Stimulated activated CD4-positive, alpha-beta T cell treated with anti-CD3 and anti-CD28 coated beads, TNF-alpha, amount 100 ng/mL, for 48 hours (primary cell): ENCODE measurements at regions not wholly inside any gene's neighbourhood (a gene's known extent, or its start where the extent isn't known, plus 50 kb on each side); places are given as distances from the start of the nearest gene placed in this dataset.
"Not testable (repeated sequence)": the region's sequence is repeated elsewhere in the genome, so short reads cannot be mapped to it uniquely, and the experiment has no call there.

Experiments used
- DNase-seq, 3 donors: peaks; one replicate each; pipeline ENCODE4 v3.0.0-alpha.2; 2020; ENCODE audit warnings: low read depth in 3 of 3

DNA sequence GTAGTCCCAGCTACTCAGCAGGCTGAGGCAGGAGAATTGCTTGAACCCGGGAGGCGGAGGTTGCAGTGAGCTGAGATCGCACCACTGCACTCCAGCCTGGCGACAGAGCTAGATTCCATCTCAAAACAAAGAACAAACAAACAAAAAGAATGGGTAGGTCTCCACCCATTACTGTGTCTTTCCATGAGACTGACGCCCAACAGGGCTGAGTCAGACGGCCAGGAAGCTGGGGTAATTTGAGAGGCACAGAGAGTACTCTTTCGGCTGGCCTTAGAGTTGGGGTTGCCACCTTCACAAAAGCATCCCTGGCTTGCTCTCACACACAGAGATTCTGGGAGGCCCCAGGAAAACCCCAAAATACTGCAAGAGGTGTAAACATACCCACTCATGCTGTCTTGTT, 72.0 kb upstream of the DHRSX start:
- no peak for DNase-seq

DNA sequence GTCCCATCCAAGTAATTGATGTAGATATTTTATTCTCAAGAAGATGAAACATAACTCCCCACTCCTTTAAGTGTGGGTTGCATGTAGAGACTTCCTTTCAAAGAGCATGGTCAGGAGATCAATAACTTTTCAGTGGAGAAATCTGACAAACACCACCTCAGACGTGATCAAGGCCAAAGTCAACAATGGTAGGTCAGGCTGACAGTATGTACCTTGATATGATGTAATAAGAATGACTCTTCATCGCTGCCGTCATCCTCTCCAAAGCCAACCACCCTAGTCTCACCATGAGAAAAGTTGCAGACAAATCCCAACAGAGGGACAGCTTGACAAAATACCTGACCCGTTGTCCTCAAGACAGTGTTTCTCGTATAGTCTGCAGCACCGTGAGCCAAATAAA, 67.3 kb upstream of the DHRSX start:
- DNase-seq: no peak

- DNase-seq: no peak
Measured at GRCh38 chrX:2566055-2566454, 65.3 kb upstream of the DHRSX start.

- DNase-seq: no peak
Measured at GRCh38 chrX:2561456-2561855, 60.7 kb upstream of the DHRSX start.

DNA sequence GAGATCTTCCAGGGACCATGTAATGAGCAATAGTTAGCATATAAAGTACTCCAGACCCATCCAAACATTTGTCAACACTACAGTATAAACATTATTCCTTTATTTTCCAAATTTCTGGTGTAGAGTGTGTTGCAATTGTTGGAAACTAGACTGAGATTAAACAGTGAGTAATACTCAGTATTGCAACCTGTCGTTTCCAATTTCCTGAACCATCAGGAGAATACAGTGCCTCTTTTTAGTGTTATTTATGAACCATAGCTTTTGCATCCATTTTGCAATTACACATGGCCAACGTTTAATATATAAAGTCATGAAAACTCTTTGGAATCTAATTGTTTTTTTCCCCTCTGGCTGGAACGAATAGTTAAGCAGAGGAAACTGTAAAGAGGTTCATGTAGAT, 58.3 kb upstream of the DHRSX start:
- DNase-seq: no peak

- no peak for DNase-seq
Measured at GRCh38 chrX:2554891-2555290, 54.1 kb upstream of the DHRSX start.

GRCh38 chrX:2554066-2554465, 53.3 kb upstream of the DHRSX start:
- not testable (repeated sequence) for DNase-seq

GRCh38 chrX:2552621-2553201, 51.9 kb upstream of the DHRSX start:
- no peak for DNase-seq

DNA sequence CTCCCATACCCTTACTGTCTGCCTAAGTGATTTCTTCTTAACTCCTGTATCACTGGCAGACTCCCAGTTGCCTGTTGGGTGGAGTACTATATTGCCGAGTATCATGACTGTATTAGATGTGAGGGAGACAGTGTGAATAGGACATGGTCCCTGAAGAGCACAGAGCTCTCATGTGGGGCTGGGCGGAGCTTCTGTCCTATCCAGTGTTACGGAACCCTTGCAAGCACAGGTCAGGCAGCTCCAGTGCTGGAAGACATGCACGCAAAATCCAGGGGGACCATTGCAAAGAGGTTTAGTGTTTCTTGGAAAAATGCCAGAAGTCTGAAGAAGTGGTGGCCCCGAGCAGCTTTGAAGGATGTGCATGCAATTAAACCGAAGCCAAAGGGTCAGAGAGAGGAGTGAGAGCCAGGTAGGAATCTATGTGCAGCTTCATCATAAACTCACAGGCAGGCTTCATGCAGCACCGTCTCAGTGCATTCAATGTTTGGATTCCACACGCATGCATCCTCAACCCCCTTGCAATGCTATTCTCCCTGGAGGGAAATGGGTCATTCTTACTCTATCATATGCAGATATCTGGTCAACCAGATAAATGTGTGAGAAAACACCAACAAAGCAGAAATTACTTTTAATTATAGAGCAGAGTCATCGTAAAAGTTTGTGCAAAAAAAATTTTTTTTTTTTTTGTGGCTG, 49.7 kb upstream of the DHRSX start:
- DNase-seq: no peak
